NCI-H2196 (cell line): ENCODE measurements at regions not wholly inside any gene's neighbourhood (a gene's known extent, or its start where the extent isn't known, plus 50 kb on each side); places are given as distances from the start of the nearest gene placed in this dataset.
A peak's percentile ranks its signal among the peaks of the same experiment; 100 is the strongest.
"Not testable (repeated sequence)": the region's sequence is repeated elsewhere in the genome, so short reads cannot be mapped to it uniquely, and the experiment has no call there.

Source experiments
- DNase-seq: peaks from one replicate; lab custom pipeline; 2025; ENCODE audit not compliant: unreplicated experiment; lab: John Stamatoyannopoulos, UW

DNA sequence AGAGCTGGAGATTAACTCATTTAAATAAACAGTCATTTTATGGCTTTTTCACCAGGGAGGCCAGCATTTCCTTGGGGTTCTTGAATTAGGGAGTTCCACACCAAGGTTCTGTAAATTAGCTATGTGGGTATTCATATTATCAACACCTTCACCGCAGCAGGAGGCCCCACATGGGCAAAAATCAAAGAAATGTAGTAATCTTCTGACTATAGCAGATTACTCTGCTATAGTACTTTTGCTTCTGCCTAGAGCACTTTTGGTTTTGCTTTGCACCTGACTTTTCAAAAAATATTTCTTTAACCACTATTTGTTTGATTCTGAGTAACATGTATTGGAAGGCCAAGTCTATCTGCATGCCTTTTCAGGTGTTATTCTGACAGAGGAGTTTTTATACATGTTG is 108.6 kb upstream of the POMZP3 start:
- DNase-seq: not testable (repeated sequence)

GRCh38 chr7:76728571-76728974 is 101.5 kb upstream of the POMZP3 start:
- not testable (repeated sequence) for DNase-seq

DNA sequence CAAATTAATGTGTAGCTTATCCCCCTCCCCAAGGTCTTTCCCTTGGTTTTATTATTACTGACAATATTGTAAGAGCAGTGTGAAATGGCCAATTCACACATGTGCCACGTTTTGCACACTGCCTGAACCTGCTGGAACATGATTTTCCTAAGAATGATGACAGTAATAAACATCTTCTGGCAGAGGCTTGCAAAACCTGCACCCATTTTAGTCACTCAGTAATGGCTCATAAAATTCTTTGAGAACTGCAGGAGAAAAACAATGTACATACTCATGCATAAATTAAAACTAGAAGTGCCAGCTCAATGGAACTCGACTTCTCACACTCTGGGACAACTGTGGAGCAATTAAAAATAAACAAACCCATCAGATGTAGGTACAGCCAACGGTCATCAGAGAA is 96.8 kb upstream of the POMZP3 start:
- DNase-seq: not testable (repeated sequence)

GRCh38 chr7:76716551-76716950 is 89.5 kb upstream of the POMZP3 start:
- not testable (repeated sequence) for DNase-seq

- DNase-seq: not testable (repeated sequence)
Observed at GRCh38 chr7:76712926-76713325, 85.8 kb upstream of the POMZP3 start.

DNA sequence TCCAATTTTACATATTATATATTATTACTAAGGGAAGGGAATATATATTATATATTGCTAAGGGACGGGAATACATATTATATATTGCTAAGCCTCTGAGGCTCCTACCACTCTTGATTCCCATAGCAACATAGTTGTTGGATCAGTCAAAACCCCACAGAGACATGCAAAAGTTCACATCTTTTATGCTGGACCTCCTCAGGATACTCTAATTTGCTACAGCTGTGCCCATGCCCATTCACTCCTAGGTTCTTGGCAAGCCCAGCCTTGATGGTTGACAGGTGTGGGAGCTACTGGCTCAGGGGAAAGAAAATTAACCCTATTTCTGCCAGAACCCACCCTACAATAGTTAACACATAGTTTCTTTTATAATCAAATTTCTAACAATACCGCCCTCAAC is 84.6 kb upstream of the POMZP3 start:
- DNase-seq: not testable (repeated sequence)

DNA sequence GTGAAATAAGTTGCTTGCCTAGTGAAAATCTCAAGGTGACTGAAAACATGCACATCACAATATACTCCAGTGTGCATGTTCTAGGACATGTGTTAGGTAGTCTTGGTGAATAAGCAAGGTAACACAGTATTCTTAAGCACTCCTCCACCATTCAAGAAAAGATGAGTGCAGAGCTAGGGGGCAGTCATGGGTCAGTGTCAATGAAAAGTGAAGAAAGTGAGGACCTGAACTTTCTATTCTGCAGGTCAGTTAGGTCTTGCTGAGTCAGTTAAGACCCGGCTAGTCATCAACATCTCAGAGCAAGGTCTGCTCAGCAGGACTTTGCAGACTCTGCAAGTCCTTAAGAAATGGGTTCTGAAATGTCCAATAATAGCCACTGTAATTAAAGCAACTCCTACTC is 82.6 kb upstream of the POMZP3 start:
- DNase-seq: not testable (repeated sequence)

GRCh38 chr7:76708446-76708845 is 81.4 kb upstream of the POMZP3 start:
- DNase-seq: not testable (repeated sequence)

DNA sequence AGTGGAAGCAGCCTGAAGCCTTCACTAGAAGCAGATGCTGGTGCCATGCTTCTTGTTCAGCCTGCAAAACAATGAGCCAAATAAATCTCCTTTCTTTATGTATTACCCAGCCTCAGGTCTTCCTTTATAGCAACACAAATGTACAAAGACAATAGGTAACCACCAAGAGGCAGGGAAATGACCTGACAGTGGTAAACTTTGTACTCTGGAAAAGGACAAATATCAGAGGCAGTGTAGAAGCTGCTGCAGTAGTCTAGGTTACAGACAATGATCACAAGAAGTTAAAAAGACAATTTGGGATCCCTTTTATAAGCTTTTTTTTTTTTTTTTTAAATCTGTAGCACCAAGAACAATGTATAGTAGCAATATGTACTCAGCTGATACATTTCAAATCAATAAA is 76.7 kb upstream of the POMZP3 start:
- not testable (repeated sequence) for DNase-seq

- DNase-seq: not testable (repeated sequence)
Observed at GRCh38 chr7:76686277-76686676, 59.2 kb upstream of the POMZP3 start.

DNA sequence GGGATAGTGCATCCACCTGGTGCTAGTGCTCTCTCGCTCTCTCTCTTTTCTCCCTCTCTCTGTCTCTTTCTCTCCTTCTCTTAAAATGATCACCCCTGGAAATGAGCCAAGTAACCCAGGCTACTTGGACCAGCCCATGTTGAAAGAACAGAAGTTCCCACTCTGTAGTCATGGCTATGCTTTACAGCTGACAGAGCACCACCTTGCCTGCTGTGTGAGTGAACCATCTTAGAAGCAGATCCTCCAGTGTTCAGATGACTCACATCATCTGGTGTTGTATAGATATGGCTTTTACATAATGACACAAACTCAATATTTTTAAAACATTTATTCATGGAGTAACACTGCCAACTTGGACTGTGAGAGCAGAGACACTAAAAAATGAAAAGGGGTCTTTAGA is 57.7 kb upstream of the POMZP3 start:
- DNase-seq: not testable (repeated sequence)

DNA sequence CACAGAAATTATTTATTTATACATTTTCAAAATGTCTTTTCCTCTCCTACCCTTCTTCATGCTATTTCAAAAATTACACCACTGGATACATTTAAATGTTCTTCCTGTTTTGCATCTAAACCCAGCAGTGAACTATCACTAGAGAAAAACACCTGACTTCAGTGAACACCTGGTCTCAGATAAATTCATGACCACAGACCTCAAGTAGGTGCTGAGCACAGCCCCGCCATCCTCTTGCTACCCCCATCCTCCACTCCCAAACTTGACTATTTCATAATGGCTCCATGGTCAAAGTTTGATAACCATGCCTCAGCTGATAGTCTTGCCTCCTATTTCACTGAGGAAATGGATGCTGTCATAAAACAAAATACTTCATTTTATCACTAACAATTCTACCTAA is 56.6 kb upstream of the POMZP3 start:
- not testable (repeated sequence) for DNase-seq

DNA sequence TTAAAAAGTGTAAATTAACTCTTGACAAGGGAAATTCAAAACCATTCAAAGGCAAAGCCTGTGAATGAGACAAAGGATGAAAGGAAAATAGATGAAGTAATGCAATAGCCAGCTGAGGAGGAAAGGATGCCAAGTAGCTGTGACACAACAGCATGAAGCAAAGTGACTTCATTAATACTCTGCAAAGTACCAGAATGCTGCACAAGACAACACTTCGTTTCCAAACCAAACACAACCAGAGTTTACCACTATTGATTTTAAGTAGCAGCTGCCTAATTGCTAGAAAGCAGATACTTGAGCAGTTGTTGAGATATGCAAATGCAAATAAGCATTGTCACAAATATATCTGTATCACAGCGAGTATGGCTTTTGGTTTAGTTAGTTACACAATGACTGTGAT is 54.7 kb upstream of the POMZP3 start:
- DNase-seq: peak; percentile 61

- not testable (repeated sequence) for DNase-seq
Observed at GRCh38 chr7:76679174-76679573, 52.1 kb upstream of the POMZP3 start.

DNA sequence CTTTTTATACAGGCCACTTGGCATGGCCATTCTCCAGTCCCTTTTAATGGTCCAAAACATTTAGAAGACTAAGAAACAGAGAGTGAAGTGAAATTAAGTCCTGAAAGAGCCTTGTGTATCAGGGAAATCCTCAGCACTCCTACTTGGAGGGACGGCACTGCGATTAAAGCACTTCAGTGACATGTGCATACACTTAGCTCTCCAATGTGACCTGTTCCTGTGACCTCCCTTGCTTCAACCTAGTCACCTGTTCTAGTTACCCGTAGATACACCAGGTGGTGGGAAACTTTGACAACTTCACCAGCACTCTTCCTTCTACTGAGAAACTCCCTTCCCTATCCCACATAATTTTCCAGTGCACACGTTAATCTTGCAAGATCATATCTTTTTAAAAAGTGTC is 51.4 kb upstream of the POMZP3 start:
- DNase-seq: not testable (repeated sequence)

GRCh38 chr7:76676890-76677289 is 49.8 kb upstream of the POMZP3 start:
- DNase-seq: not testable (repeated sequence)
